EL (cell line): ENCODE measurements at regions not wholly inside any gene's neighbourhood (a gene's known extent, or its start where the extent isn't known, plus 50 kb on each side); places are given as distances from the start of the nearest gene placed in this dataset.
"Not testable (repeated sequence)": the region's sequence is repeated elsewhere in the genome, so short reads cannot be mapped to it uniquely, and the experiment has no call there.

Experiments
- DNase-seq: peaks from one replicate; pipeline ENCODE4 v3.0.0-alpha.2; 2016

- no peak for DNase-seq
These were observed 574.1 kb upstream of the ID2 start for GRCh38 chr2:8107621-8108378.

- no peak for DNase-seq
These were observed 571.1 kb upstream of the ID2 start for GRCh38 chr2:8110716-8111115.

GRCh38 chr2:8111193-8111592 is 570.7 kb upstream of the ID2 start:
- DNase-seq, result no peak

- no peak for DNase-seq
These were observed 566.4 kb upstream of the ID2 start for GRCh38 chr2:8115456-8115855.

DNA sequence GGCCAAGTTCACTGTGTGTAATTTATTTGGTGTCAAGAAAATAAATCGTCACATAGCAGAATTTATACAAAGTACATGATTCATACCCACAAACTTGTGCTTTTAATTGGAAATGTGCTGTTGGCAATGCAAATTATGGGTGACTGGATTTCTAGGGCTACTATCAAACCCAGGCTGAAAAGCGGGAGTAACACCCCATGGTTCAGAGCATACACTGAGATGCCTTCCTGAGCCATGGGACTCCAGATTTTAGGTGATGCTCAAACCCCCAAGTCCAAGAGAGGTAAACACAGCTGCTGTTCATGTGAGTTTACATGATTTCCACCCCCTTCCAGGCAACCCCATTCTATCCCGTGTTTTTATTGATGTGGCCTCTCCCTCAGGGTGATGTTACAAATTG is 565.9 kb upstream of the ID2 start:
- DNase-seq, result peak; percentile 28

- no peak for DNase-seq
These were observed 565.2 kb upstream of the ID2 start for GRCh38 chr2:8116661-8117060.

- DNase-seq, result no peak
These were observed 562.7 kb upstream of the ID2 start for GRCh38 chr2:8118940-8119781.

DNA sequence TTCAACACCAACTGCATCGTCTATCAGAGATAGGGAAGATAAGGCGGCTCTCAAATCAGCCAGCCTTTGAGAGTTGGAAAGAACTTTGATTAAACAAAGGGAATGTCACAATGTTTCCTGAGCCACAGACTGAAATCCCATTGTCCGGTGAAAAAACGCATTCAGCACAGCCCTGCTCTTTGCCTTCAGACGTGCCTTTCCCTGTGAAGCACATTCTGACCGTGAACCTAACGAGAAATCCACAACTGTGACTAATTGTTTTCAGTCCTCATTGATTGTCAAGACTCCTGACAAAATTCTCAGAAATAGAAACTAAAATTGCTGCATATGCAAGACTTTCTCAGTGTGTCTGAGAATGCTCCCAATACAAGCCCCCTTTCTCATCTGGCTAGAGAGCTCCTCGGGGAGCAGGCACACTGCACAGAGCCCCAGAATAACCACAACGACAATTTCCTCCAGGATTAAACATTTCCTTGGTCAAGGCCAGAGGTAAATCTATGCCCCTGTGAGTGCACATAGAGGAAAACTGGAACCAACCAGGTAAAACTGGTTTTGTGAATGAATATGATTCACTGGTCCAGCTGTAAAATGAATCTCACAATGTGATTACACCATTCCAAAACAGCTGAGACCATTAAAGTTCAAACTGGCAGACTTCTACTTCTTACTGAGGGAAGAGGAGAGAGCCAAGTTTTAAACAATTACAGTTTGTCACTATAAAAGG is 561.9 kb upstream of the ID2 start:
- DNase-seq, result peak; percentile 71

DNA sequence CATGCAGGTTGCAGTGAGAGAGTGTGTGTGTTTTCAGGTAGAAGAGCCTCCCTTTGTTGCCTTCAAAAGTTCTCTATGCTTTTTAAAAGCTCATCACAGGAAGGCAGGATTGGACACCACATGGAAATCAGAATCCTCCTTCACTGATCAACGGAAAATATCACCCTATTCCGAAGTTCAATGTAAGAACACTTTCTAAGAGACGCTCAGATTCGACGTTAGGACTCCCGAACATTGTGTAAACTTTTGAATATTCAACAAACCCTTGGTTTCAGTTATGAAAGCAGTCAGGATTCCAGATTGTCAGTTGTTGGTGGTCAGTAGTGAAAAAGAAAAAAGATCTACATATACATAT is 561.4 kb upstream of the ID2 start:
- DNase-seq, result no peak

- DNase-seq, result peak; percentile 86
These were observed 560.6 kb upstream of the ID2 start for GRCh38 chr2:8121022-8121825.

DNA sequence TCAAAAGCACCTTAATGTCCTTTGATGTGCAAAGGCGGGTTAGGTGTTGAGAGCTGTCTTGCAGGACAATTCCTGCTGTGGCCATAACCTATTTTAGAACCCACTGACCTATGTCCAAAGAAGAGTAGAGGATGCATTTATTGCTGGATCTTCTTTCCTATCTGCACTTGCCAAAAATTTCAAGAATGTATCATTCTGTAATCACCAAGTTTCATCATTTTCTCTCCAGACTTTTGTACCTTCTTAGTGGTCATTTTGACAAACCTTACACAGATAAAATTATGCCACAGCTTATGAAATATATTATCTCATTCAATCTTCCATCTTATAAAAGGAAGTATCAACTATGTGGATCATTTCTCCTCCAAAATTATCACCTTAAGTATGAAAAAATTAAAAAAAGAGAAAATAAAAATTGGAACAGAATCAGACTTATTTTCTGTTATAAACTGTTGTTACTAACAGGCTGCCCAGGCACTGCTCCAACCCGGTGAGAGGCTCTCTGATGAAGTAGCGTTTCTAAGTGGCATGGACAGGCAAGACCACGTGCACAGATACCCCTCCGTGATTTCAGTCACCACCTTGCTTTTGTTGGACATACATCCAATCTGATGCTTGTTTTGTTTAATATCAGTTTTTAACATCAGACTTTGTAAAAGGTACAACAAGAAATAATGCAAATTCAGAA is 559.9 kb upstream of the ID2 start:
- DNase-seq, result peak; percentile 63

DNA sequence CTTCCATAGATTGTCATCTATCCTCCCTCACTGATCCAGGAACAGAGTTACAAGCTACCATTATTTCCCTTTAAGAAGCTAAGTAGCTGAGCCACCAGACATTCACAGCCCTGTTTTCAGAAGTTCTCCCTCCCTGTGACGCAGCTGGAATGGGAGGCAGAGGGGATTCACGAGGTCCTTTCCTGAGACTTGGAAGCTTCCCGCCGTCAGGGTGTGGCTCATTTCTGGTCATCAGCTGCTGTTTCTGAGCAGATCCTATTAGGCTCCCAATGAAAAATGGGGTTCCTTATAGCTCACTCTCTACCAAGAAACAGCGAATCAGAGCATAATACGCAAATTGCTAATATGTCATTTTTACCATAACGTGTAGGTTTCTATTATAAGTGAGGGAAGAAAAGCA is 559.3 kb upstream of the ID2 start:
- no peak for DNase-seq

DNA sequence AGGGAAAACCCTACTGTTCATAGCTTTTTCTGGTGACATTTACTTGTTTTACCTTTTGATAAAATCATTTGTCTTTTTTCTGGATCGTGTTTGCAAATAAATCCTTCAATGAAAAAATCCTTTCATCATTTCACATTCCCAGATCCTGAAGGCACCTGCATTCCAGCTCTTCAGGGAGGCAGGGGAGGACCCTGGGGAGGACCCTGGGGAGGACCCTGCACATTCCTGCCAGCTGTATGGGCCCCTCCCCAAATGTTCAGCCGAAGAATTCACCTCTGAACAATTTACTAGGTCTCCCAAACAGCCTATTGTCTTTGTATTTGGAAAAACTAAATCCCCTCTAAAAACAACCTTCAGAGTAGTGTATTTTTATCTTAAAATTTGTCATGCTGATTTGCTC is 558.4 kb upstream of the ID2 start:
- DNase-seq, result no peak

- peak; percentile 56 for DNase-seq
These were observed 555.8 kb upstream of the ID2 start for GRCh38 chr2:8125741-8126711.

DNA sequence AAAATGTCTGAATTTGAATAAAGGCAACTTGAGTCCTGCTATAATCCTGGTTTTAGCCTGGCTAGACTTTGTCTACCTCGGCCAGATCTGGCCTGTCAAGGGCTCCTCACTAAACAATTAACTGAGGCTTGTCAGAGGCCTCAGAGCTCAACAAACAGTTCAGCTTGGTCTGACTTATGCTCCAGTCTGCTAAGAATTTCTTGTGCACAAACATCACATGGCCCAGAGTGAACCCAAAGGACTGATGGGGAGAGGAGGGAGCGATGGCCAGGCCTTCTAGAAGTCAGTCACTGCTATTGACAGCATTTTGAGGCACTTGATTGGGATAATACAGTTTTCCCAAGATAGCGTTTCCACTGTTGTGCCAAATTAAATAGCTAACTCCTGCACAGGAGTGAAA is 555.1 kb upstream of the ID2 start:
- no peak for DNase-seq

DNA sequence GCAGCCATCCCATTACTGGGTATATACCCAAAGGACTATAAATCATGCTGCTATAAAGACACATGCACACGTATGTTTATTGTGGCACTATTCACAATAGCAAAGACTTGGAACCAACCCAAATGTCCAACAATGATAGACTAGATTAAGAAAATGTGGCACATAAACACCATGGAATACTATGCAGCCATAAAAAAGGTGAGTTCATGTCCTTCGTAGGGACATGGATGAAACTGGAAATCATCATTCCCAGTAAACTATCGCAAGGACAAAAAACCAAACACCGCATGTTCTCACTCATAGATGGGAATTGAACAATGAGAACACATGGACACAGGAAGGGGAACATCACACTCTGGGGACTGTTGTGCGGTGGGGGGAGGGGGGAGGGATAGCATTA is 550.4 kb upstream of the ID2 start:
- DNase-seq, result not testable (repeated sequence)

DNA sequence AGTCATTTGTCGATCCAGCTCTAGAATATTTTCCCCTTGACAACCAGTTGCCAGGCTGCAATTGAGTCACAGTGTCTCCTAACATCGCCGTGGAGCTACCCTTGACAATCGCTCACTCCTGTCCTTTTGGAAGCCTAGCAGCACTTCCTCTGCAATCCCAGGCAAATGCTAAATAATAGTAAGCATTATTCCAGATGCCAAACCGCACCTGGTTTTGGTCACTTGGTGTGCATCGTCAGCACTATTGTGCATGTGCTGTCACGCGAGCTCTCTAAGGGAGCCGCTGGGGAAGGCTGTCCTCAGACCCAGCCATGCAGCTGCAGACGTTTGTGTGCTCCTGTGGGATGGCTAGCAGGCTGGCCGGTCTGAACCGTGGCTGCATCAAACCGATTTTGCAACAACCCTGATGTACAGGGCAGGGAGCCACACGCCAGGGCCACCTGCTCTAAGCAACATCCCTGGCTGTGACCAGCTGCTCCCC is 549.5 kb upstream of the ID2 start:
- DNase-seq, result no peak

DNA sequence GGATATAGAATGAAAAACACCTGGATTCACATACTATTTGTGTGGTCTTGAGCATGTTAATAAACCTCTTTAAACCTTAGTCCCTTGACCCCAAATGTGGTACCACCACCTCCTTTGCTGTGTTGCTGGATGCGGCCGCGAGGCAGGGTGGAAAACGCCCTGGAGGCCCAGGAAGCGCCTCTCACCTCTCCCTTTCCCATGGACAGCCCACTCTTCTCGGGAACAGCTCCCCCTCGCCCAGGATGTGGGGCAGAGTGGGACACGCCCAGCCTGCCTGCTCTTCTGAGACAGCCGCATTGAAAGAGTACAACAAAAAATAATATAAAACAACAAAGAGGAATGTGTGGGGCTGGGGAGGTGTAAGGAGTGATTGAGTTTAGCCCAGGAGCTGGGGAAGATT is 549.0 kb upstream of the ID2 start:
- DNase-seq, result no peak

GRCh38 chr2:8133363-8133762 is 548.5 kb upstream of the ID2 start:
- no peak for DNase-seq

DNA sequence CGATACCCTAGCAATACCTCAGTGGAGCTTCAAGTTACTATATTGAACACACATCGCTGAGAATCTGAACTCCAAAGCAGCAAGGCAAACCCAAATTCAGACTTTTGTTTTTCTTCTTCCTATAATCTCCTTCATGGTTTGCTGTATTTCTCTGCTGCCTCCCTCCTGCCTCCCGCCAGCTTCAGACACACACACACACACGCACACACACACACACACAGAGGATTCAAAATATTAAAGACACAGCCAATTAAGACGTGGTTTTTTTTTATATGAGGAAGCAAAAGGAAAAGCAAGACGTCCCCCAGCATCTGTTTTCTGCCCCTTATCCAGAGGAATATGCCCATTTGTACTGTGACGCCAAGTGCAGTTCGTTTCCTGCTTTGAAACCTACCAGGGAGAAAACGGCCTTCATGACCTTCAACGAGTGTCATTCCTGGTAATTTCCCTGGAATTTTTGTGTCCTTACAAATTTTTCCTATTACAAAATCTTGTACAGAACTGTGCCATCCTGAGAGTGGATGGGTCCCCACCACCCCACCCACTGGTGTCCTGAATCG is 547.9 kb upstream of the ID2 start:
- no peak for DNase-seq
